ENCODE measurements at regions not wholly inside any gene's neighbourhood (a gene's known extent, or its start where the extent isn't known, plus 50 kb on each side); places are given as distances from the start of the nearest gene placed in this dataset.
"Not testable (repeated sequence)": the region's sequence is repeated elsewhere in the genome, so short reads cannot be mapped to it uniquely, and the experiment has no call there.

DNA sequence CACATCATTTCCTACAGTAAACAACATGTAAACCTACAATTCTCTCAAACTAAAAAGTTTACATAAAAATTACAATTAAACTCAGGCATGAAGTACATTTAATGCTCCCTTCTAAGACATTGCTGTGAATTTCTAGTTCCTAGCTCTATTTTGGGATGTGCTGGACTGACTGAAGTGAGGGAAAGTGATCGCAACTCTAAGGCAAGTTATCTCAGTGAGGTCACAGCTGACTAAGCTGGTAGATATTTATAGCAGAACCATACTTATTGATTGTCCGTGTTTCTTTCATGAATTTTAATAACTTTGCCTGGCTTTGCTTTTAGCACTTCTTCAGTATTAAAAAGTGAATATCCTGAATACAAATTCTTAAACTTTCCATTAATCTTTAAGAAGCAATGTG lies 570.4 kb upstream of the GALNTL6 start:
- no peak for DNase-seq (ENCODE audit: low read depth)
- TF ChIP-seq CTCF (IDR thresholded peaks at IDR 0.05; ENCODE audit: insufficient read depth, low read length): no peak
- no peak overlapping the region for H3K4me3 ChIP-seq (ENCODE audit: low read depth, low read length)

DNA sequence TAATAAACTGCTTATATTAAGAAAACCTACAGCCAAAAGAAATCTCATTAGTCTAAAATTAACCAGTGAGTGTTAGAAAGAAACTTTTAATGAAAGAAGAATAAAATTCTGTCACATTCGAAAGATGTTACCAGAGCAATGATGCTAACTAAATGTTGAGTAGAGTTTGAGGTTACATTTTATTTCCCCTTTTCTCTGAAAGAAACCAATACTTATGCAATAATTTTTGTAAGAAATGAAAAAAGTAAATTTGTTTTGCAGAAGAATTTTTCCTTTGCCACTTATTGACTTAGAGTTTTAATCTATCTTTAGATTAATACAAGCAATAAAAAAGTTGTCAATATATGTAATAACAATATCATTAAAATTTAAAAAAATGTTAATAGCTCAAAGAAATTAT lies 574.0 kb upstream of the GALNTL6 start:
- no peak for TF ChIP-seq CTCF (IDR thresholded peaks at IDR 0.05; ENCODE audit: insufficient read depth, low read length)
- no peak overlapping the region for H3K4me3 ChIP-seq (ENCODE audit: low read depth, low read length)
- no peak for DNase-seq (ENCODE audit: low read depth)

DNA sequence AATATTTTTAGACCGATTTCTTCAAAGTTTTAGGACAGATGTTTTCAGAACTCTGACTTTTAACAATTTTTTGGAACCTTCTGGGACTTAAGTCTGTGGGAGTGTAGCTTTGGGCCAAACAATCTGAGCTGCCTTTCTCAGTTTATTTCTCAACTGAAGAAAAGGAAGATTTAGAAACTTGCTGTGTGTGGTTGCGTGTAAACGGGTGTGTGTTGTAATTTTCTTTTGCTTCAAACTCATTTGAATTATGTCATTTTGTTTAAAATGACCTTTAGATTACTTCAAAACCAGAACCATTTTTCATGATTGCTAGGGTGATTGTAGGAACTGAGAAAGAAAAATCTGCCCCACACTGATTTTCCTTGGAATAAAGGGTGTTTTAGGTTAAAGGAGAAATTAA lies 577.7 kb upstream of the GALNTL6 start:
- H3K4me3 ChIP-seq (ENCODE audit: low read depth, low read length): no peak overlapping the region
- TF ChIP-seq CTCF (IDR thresholded peaks at IDR 0.05; ENCODE audit: insufficient read depth, low read length): no peak
- DNase-seq (ENCODE audit: low read depth): no peak

- not testable (repeated sequence) for H3K4me3 ChIP-seq (ENCODE audit: low read depth, low read length); DNase-seq (ENCODE audit: low read depth)
Measured at GRCh38 chr4:171229354-171229753, 583.9 kb upstream of the GALNTL6 start.

- no peak for TF ChIP-seq CTCF (IDR thresholded peaks at IDR 0.05; ENCODE audit: insufficient read depth, low read length)
- DNase-seq (ENCODE audit: low read depth): no peak
- H3K4me3 ChIP-seq (ENCODE audit: low read depth, low read length): no peak overlapping the region
Measured at GRCh38 chr4:171221181-171221580, 592.0 kb upstream of the GALNTL6 start.

DNA sequence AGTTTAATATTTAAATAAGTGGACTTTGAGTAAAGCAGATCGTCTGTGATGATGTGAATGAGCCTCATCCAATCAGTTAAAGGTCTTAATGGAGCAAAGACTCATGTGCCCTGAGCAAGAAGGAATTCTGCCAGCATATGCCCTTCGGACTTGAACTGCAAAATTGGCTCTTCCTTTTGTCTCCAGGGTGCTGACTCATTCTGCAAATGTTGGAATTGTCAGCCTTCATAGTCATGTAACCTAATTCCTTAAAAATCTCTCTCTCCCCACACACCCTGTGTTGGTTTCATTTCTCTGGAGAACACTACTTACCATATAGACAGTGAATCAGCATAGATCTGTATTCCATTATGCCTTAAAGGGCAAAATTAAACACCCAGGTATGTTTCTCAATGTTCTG lies 609.8 kb upstream of the GALNTL6 start:
- no peak for DNase-seq (ENCODE audit: low read depth)
- no peak for TF ChIP-seq CTCF (IDR thresholded peaks at IDR 0.05; ENCODE audit: insufficient read depth, low read length)
- no peak overlapping the region for H3K4me3 ChIP-seq (ENCODE audit: low read depth, low read length)

- no peak overlapping the region for H3K4me3 ChIP-seq (ENCODE audit: low read depth, low read length)
- no peak for TF ChIP-seq CTCF (IDR thresholded peaks at IDR 0.05; ENCODE audit: insufficient read depth, low read length)
- no peak for DNase-seq (ENCODE audit: low read depth)
Measured at GRCh38 chr4:171202908-171203307, 610.3 kb upstream of the GALNTL6 start.
